ENCODE measurements at regions not wholly inside any gene's neighbourhood (a gene's known extent, or its start where the extent isn't known, plus 50 kb on each side); places are given as distances from the start of the nearest gene placed in this dataset.
A peak's percentile ranks its signal among the peaks of the same experiment; 100 is the strongest.
"Not testable (repeated sequence)": the region's sequence is repeated elsewhere in the genome, so short reads cannot be mapped to it uniquely, and the experiment has no call there.

DNA sequence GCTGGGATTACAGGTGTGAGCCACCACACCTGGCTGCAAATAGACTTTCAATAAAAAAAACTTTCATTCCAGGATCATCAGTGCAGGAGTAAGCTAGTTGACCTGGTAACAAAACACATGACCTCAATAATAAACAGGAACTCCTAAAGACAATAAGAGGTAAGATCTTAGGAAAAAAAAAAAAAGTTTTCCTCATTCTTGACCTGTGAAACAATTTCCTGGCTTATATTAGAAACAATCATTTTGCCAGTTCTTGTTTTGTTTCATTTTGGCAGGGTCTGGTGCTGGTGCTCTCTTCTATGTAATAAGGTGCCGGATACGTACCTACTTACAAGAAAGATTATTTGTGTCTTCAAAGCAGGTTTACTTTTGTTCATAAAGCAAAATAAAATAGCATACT, 90.6 kb upstream of the AMN1 start:
- no peak for DNase-seq

DNA sequence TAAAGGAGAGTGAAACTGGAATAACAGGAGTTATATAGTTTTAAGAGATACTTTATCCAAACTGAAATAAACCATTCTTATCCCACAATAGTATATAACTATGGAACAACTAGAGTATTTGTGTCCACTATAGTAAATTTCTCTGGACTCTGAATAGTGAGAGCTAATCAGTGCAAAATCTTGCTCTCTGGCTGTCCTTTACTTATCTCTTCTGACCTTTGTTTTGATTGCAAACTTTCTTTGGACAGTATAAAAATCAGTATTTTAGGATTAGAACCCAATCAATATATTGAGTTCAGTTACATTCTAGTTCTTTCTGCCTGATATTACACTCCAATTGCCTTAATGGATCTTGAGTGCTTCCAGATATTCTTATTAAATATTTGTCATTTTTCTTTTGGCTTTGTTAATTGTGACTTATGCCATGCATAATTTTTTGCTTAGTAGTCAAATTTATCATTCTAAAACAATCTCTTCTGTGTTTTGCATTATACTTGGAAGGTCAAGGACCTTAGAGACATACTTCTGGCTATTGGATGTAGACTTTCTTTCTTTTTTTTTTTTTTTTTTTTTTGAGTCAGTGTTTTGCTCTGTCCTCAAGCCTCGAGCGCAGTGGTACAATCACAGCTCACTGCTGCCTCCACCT, 89.9 kb upstream of the AMN1 start:
- DNase-seq: no peak

GRCh38 chr12:31817120-31817519, 88.3 kb upstream of the AMN1 start:
- no peak for DNase-seq

DNA sequence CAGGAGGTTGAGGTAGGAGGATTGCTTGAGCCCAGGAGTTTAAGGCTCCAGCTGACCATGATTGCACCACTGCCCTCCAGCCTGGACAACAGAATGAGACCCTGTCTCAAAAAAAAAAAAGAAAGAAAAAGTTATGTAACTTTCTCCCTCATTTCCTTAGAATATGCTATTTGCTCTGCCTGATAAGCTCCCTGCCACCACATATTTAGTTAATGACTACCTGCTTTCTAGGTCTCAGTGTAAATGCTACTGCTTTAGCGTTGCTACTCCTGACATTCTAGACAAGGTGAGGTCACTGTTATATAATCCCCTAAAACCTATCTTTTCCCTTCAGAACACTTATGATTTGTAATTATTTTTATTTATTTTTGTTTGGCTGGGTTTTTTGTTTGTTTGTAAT, 86.3 kb upstream of the AMN1 start:
- DNase-seq: no peak

GRCh38 chr12:31813305-31813704, 84.5 kb upstream of the AMN1 start:
- DNase-seq: no peak

DNA sequence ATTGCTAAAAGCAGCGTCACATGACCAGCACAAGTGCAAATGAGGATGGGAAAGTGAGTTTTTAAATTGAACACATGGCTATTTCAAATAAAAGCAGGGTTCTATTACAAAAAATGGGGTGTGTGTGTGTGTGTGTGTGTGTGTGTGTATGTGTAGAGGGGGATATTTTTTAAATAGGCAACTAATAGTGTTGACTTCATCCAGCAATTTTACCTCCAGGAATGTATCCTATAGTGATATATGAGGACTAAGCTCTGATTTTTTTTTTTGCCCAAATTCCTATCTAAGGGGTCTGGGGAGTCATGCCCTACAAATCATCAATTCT, 78.9 kb upstream of the AMN1 start:
- DNase-seq: no peak

- DNase-seq: peak in 1 of 2 donors; percentile 26
These were observed 78.4 kb upstream of the AMN1 start for GRCh38 chr12:31807081-31807772.

GRCh38 chr12:31805681-31806080, 76.9 kb upstream of the AMN1 start:
- not testable (repeated sequence) for DNase-seq

DNA sequence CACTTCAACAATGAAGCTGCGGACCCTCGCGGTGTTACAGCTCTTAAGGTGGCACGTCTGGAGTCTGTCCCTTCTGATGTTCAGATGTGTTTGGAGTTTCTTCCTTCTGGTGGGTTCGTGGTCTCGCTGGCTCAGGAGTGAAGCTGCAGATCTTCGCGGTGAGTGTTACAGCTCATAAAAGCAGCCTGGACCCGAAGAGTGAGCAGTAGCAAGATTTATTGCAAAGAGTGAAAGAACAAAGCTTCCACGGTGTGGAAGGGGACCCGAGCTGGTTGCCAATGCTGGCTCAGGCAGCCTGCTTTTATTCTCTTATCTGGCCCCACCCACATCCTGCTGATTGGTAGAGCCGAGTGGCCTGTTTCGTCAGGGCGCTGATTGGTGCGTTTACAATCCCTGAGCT, 75.9 kb upstream of the AMN1 start:
- not testable (repeated sequence) for DNase-seq

- no peak for DNase-seq
These were observed 75.3 kb upstream of the AMN1 start for GRCh38 chr12:31804185-31804504.

- no peak for DNase-seq
These were observed 74.7 kb upstream of the AMN1 start for GRCh38 chr12:31803306-31804184.

GRCh38 chr12:31801872-31802271, 73.1 kb upstream of the AMN1 start:
- no peak for DNase-seq

GRCh38 chr12:31797230-31797872, 68.5 kb upstream of the AMN1 start:
- DNase-seq: peak in 1 of 2 donors; percentile 29

- no peak for DNase-seq
These were observed 67.6 kb upstream of the AMN1 start for GRCh38 chr12:31796270-31796951.

DNA sequence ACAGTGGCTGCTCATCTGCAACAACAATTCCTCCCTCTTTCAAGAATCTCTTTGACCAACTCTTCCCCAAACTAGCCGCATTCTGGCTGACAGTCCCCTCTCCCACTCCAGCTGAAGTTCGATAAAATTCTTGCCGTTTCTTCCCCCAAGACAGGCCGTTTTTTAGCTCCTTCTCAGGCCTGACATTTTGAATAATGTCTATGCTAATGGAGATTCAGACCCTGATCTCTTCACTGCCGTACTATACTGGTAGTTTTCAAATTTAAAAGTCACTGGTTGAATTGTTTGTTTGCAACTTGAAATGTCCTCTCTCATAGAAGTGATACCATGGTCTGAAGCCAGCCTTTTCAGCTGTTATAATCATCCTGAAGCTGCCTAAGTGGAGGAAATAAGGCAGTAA, 65.9 kb upstream of the AMN1 start:
- DNase-seq: no peak

- DNase-seq: not testable (repeated sequence)
These were observed 62.4 kb upstream of the AMN1 start for GRCh38 chr12:31791265-31791664.

GRCh38 chr12:31790759-31791158, 61.9 kb upstream of the AMN1 start:
- no peak for DNase-seq

GRCh38 chr12:31785318-31785717, 56.5 kb upstream of the AMN1 start:
- no peak for DNase-seq

- peak in 1 of 2 donors; percentile 25 for DNase-seq
These were observed 55.3 kb upstream of the AMN1 start for GRCh38 chr12:31783996-31784645.

- no peak for DNase-seq
These were observed 54.7 kb upstream of the AMN1 start for GRCh38 chr12:31783556-31783955.

GRCh38 chr12:31781894-31782540, 53.2 kb upstream of the AMN1 start:
- DNase-seq: no peak

DNA sequence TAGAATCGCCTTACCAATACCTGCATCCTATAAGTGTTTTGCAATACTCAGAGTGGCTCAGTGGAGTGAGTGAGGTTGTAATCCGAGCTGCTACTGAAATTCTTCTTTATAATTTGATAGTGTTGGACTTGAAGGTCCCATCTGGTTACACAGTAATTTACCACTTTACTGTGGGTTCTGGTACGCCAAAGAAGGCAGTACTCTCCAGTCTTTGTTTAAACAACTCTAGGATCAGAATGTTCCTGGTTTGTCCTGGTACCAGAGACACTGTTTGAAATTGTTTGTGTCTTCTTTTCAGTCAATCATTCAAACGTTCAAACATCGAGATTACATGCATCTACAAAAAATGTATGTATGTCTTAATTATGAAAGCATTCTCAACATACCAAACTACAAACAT, 51.3 kb upstream of the AMN1 start:
- no peak for DNase-seq

All from CD4-positive, alpha-beta T cell treated with Interleukin-1 beta for 1 hour (primary cell).